ENCODE measurements at regions not wholly inside any gene's neighbourhood (a gene's known extent, or its start where the extent isn't known, plus 50 kb on each side); places are given as distances from the start of the nearest gene placed in this dataset.

- ChIA-PET CTCF (no interaction called here), POLR2A (no interaction called here)
- Histone ChIP-seq H3K27me3 (ENCODE audit: control insufficient read depth in 2 of 2, insufficient read depth in 2 of 2, low read length in 2 of 2) (no peaks in the 10 kb centered on the region), H3K36me3 (ENCODE audit: control insufficient read depth in 2 of 2, extremely low read depth in 1 of 2, insufficient read depth in 2 of 2, low read length in 2 of 2) (no peaks in the 10 kb centered on the region), H4K20me1 (replicated peaks; ENCODE audit: control insufficient read depth, extremely low read depth, insufficient read depth, low read length) (no peaks in the 10 kb centered on the region), H3K27ac (ENCODE audit: insufficient read depth, low read depth, low read length) (no peak overlapping the region), H3K9me1 (replicated peaks; ENCODE audit: control insufficient read depth, extremely low read depth, insufficient read depth, low read length) (no peaks in the 10 kb centered on the region), H3K9ac (replicated peaks; ENCODE audit: extremely low read depth, insufficient read depth, low read length) (no peak overlapping the region), H2AFZ (ENCODE audit: low read depth, low read length) (no peak overlapping the region), H3K9me3 (replicated peaks; ENCODE audit: control insufficient read depth, insufficient read depth, low read length) (peaks cover 7% of the 10 kb centered on the region), H3K4me2 (ENCODE audit: insufficient read depth, low read length) (no peak overlapping the region), H3K79me2 (ENCODE audit: control insufficient read depth, insufficient read depth, low read length) (no peaks in the 10 kb centered on the region), H3K4me1 (ENCODE audit: control insufficient read depth, extremely low read depth, insufficient read depth, low read length) (no peaks in the 10 kb centered on the region), H3K4me3 (replicated peaks in 1 of 3; ENCODE audit: insufficient read depth in 1 of 3, low read depth in 1 of 3, low read length in 3 of 3) (no peak overlapping the region)
- no TSS peak for BruUV-seq (replicated peaks)
- intact Hi-C loops (cut with micrococcal nuclease) (no loop called here), dilution Hi-C loops (cut with MboI; ENCODE audit: extremely low pct_ligation_motif_present, low sequenced_read_pairs) (no loop called here)
- no peak for DNase-seq (ENCODE audit: low read depth, low spot score)
- no peak for TF ChIP-seq POLR2A (IDR thresholded peaks at IDR 0.05; ENCODE audit: low read depth, low read length)
- no peak for FAIRE-seq
Observed at GRCh38 chr5:2376486-2376885, 375.0 kb downstream of the IRX2 start.

- Histone ChIP-seq H3K36me3 (ENCODE audit: control insufficient read depth in 2 of 2, extremely low read depth in 1 of 2, insufficient read depth in 2 of 2, low read length in 2 of 2) (no peaks in the 10 kb centered on the region), H3K9me1 (replicated peaks; ENCODE audit: control insufficient read depth, extremely low read depth, insufficient read depth, low read length) (no peaks in the 10 kb centered on the region), H3K9ac (replicated peaks; ENCODE audit: extremely low read depth, insufficient read depth, low read length) (no peak overlapping the region), H3K4me3 (replicated peaks in 1 of 3; ENCODE audit: insufficient read depth in 1 of 3, low read depth in 1 of 3, low read length in 3 of 3) (no peak overlapping the region), H3K9me3 (replicated peaks; ENCODE audit: control insufficient read depth, insufficient read depth, low read length) (peaks cover 7% of the 10 kb centered on the region), H2AFZ (ENCODE audit: low read depth, low read length) (no peak overlapping the region), H3K27me3 (ENCODE audit: control insufficient read depth in 2 of 2, insufficient read depth in 2 of 2, low read length in 2 of 2) (no peaks in the 10 kb centered on the region), H3K79me2 (ENCODE audit: control insufficient read depth, insufficient read depth, low read length) (no peaks in the 10 kb centered on the region), H4K20me1 (replicated peaks; ENCODE audit: control insufficient read depth, extremely low read depth, insufficient read depth, low read length) (no peaks in the 10 kb centered on the region), H3K27ac (ENCODE audit: insufficient read depth, low read depth, low read length) (no peak overlapping the region), H3K4me1 (ENCODE audit: control insufficient read depth, extremely low read depth, insufficient read depth, low read length) (no peaks in the 10 kb centered on the region), H3K4me2 (ENCODE audit: insufficient read depth, low read length) (no peak overlapping the region)
- BruUV-seq (replicated peaks), result no TSS peak
- intact Hi-C loops (cut with micrococcal nuclease), result no loop called here
- dilution Hi-C loops (cut with MboI; ENCODE audit: extremely low pct_ligation_motif_present, low sequenced_read_pairs), result no loop called here
- TF ChIP-seq JUN (IDR thresholded peaks at IDR 0.05; ENCODE audit: borderline replicate concordance, insufficient read depth, insufficient read length, low read depth) (no peak), POLR2A (IDR thresholded peaks at IDR 0.05; ENCODE audit: low read depth, low read length) (no peak), POLR2AphosphoS5 (IDR thresholded peaks at IDR 0.05; ENCODE audit: insufficient read depth, low read depth, low read length) (no peak), EZH2 (IDR thresholded peaks at IDR 0.05; ENCODE audit: borderline replicate concordance, low read depth, low read length, severe bottlenecking) (no peak), FOS (IDR thresholded peaks at IDR 0.05; ENCODE audit: borderline replicate concordance, insufficient read depth, low read length) (no peak), MYC (IDR thresholded peaks at IDR 0.05; ENCODE audit: low read depth, low read length) (no peak), GATA2 (IDR thresholded peaks at IDR 0.05; ENCODE audit: insufficient read depth, insufficient read length, low read depth, low read length) (no peak)
- TF ChIP-seq, protein P1, sequence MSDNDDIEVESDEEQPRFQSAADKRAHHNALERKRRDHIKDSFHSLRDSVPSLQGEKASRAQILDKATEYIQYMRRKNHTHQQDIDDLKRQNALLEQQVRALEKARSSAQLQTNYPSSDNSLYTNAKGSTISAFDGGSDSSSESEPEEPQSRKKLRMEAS (IDR thresholded peaks at IDR 0.05; ENCODE audit: insufficient read depth, insufficient read length), result no peak
- TF ChIP-seq, protein P2, sequence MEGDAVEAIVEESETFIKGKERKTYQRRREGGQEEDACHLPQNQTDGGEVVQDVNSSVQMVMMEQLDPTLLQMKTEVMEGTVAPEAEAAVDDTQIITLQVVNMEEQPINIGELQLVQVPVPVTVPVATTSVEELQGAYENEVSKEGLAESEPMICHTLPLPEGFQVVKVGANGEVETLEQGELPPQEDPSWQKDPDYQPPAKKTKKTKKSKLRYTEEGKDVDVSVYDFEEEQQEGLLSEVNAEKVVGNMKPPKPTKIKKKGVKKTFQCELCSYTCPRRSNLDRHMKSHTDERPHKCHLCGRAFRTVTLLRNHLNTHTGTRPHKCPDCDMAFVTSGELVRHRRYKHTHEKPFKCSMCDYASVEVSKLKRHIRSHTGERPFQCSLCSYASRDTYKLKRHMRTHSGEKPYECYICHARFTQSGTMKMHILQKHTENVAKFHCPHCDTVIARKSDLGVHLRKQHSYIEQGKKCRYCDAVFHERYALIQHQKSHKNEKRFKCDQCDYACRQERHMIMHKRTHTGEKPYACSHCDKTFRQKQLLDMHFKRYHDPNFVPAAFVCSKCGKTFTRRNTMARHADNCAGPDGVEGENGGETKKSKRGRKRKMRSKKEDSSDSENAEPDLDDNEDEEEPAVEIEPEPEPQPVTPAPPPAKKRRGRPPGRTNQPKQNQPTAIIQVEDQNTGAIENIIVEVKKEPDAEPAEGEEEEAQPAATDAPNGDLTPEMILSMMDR (IDR thresholded peaks at IDR 0.05; ENCODE audit: extremely low read depth in 1 of 2, insufficient read depth in 1 of 2, low read depth in 1 of 2, low read length in 2 of 2), result no peak
- POLR2A ChIA-PET, result no interaction called here
- no peak for FAIRE-seq
- CTCF ChIA-PET, result no interaction called here
- DNase-seq (ENCODE audit: low read depth, low spot score), result no peak
Observed at GRCh38 chr5:2375757-2376250, 375.7 kb downstream of the IRX2 start.

All from endothelial cell of umbilical vein (primary cell).